Uterus (tissue), 1 donor: ENCODE measurements at regions not wholly inside any gene's neighbourhood (a gene's known extent, or its start where the extent isn't known, plus 50 kb on each side); places are given as distances from the start of the nearest gene placed in this dataset. TPM values are rescaled to one million over a fixed set of nuclear protein-coding genes. Genes with fewer than 3 reads are reported as not detected.

ENCODE experiments used
- small RNA-seq: library from RNA; depleted of rRNA; stranded (forward); fragments of <200 nt; gene quantifications from one replicate; pipeline ENCODE3, GENCODE V24; 2016

Small RNAs in the stretch of these regions (small RNA-seq; reads per million reads assigned to genes)
- gene RF00019 = not detected
- not detected for gene RF00402
- gene RNA5SP461 = not detected
- gene RNU6-655P = not detected
